HAP-1 (cell line): ENCODE measurements at regions not wholly inside any gene's neighbourhood (a gene's known extent, or its start where the extent isn't known, plus 50 kb on each side); places are given as distances from the start of the nearest gene placed in this dataset.
"Not testable (repeated sequence)": the region's sequence is repeated elsewhere in the genome, so short reads cannot be mapped to it uniquely, and the experiment has no call there.

Experiments used
- DNase-seq, 2 experiments: peaks; one replicate each; pipeline ENCODE4 v3.0.0-alpha.2; 2016 to 2020; ENCODE audit warnings: low spot score in 2 of 2
- H3K27me3 ChIP-seq: fragments of 250-450 bp; sonication (Bioruptor Pico); 2 replicates; pipeline ENCODE4 v1.5.1; 2020; ENCODE audit warnings: low read depth, mild to moderate bottlenecking, moderate library complexity
- H3K36me3 ChIP-seq: fragments of 250-450 bp; sonication (Bioruptor Pico); replicated peaks from 2 replicates; pipeline ENCODE4 v1.5.1; 2020; ENCODE audit warnings: mild to moderate bottlenecking
- H3K4me1 ChIP-seq: fragments of 250-450 bp; sonication (Bioruptor Pico); 2 replicates; pipeline ENCODE4 v1.5.1; 2020; ENCODE audit warnings: mild to moderate bottlenecking
- H3K4me3 ChIP-seq: fragments of 250-450 bp; sonication (Bioruptor Pico); 2 replicates; pipeline ENCODE4 v1.5.1; 2020; ENCODE audit warnings: mild to moderate bottlenecking, moderate library complexity
- H3K9me3 ChIP-seq: fragments of 250-450 bp; sonication (Bioruptor Pico); 2 replicates; pipeline ENCODE4 v1.5.1; 2020; ENCODE audit warnings: mild to moderate bottlenecking, moderate library complexity
- in situ Hi-C: fragments of 300-500 bp; cut with MboI; formaldehyde crosslinking; loops from 3 replicates; pipeline ENCODE4 v1.14.3; 2020; ENCODE audit warnings: low sequenced_read_pairs, inconsistent platforms, mixed read lengths

DNA sequence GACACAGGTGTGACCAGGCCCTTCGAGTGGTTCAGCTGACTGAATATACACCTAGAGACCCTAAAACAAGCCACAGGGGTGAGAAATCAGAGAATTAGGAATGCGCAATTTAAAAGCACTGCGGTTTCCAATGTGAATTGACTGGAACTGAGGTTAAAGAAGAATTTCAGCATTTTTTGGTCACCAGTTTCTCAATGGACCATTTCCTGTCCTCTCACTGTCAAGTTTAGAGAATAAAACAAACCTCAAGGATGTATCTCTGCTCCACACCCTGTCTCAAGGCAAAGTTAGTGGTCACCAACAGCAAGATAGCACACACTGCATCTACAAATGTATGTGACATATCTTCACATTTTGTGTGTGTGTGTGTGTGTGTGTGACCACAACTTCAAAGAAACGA is 143.8 kb upstream of the MAP3K1 start:
- peaks cover 5% of the 10 kb centered on the region for H3K4me1 ChIP-seq

DNA sequence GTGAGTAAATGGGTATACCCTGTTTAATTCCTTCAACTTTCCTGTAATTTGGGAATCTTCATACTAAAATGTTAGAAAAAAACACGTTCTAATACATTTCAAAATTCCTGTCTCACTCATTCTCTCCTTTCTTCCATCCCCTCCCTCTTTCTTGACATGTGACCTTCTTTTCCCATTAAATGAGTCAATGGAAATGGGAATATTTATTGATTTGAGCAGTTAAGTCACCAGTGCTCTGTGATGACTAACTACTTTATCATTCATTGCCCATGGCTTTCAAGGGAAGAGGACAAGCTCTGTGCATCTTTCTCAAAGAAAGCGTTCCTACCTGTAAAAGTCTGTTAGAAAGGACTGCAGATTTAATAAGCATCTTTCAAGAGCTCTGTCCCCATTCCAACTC is 144.4 kb upstream of the MAP3K1 start:
- peaks cover 5% of the 10 kb centered on the region for H3K4me1 ChIP-seq
- no peaks in the 10 kb centered on the region for H3K36me3 ChIP-seq
- in situ Hi-C loops: no loop called here
- DNase-seq: no peak
- no peaks in the 10 kb centered on the region for H3K9me3 ChIP-seq
- H3K4me3 ChIP-seq: no peak overlapping the region
- no peaks in the 10 kb centered on the region for H3K27me3 ChIP-seq

More for the DNA sequence above, 143.8 kb upstream of the MAP3K1 start:
- Histone ChIP-seq H3K4me3 (no peak overlapping the region), H3K27me3 (no peaks in the 10 kb centered on the region), H3K9me3 (no peaks in the 10 kb centered on the region), H3K36me3 (no peaks in the 10 kb centered on the region)
- in situ Hi-C loops: no loop called here
- DNase-seq: no peak

DNA sequence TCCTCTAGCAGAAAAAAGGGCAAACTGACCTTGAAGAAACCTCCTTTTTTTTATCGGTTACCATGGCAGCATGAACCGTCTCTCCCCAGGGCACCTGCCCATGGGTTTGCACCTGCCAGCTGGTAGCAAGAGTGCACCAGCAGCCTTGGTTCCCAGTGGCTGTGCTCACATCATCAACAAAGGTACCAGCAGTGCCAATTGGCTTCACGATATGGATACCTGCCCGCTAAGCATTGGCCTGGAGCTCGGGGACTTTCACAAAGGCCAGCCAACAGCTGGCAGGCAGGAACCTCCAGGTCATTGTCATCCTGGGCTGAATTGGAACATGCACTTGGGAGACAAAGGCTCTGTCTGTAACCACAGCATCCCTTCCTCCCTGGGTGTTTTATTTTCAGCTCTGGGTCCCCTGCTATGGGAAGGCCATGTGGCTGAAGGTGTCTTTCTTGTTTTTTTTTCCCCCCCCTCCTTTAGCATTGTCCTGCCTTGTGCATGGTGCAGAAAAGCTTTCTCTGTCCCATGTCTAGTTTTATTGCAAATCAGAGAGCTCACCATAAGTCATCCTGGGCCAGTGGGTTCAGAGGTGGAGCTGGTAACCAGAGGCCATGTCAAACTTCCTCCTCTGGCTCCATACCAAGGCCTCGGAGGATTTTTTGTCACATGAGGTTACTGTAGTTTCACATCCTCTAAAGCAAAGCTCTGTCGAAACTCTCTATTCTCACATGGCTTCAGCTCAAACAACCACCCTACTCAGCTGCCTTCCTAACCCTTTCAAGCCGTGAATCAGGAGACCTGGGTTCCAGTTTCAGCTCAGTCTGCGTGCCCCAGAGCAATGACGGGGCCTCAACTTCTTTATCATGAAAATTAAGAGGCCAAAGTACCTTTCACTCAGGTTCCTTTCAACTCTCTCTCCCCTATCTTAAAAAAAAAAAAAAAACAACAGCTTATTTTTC is 145.5 kb upstream of the MAP3K1 start:
- in situ Hi-C loops: no loop called here
- Histone ChIP-seq H3K4me1 (peaks cover 5% of the 10 kb centered on the region), H3K27me3 (no peaks in the 10 kb centered on the region), H3K36me3 (no peaks in the 10 kb centered on the region), H3K4me3 (no peak overlapping the region), H3K9me3 (no peaks in the 10 kb centered on the region)
- DNase-seq: no peak

DNA sequence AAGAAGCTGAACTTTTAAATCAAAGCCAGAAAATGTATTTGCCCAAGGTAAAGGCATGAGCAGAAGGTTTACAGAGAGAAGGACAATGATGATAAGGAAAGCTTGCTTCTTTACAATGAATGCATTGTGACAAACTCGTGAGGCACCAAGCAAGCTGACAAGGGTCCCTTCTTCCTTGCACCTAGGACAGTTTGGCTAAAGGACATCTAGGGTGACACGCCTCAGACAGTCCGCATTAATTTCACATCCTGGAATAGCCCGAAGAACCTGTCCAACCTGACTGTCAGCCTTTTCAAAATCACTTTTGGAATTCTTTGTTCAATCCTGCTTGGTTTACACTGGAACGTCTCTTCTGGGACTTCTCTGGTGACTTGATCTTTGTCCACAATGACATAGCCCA is 146.4 kb upstream of the MAP3K1 start:
- H3K4me1 ChIP-seq: peaks cover 5% of the 10 kb centered on the region
- H3K4me3 ChIP-seq: no peak overlapping the region
- H3K27me3 ChIP-seq: no peaks in the 10 kb centered on the region
- no peaks in the 10 kb centered on the region for H3K9me3 ChIP-seq
- no peaks in the 10 kb centered on the region for H3K36me3 ChIP-seq
- in situ Hi-C loops: no loop called here
- DNase-seq: no peak

DNA sequence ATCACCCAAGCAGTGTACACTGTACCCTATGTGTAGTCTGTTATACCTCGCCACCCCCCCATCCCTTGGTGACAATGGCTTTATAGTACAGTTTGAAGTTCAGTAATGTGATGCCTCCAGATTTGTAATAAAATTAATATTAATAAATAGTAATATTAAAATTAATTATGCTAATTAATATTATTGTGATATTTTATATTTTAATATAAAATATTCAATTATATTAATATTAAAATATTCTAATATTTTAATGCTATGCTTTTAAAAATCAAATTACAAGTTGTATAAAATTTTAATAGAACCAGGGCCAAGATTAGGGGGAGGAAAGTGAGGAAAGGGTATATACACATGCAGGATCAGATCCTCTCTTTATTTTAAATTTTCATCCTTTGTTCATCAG is 147.7 kb upstream of the MAP3K1 start:
- Histone ChIP-seq H3K4me1 (peaks cover 5% of the 10 kb centered on the region), H3K4me3 (no peak overlapping the region), H3K9me3 (no peaks in the 10 kb centered on the region), H3K36me3 (no peaks in the 10 kb centered on the region), H3K27me3 (no peaks in the 10 kb centered on the region; the same call in 1 of the 2 replicates)
- in situ Hi-C loops: no loop called here
- no peak for DNase-seq

DNA sequence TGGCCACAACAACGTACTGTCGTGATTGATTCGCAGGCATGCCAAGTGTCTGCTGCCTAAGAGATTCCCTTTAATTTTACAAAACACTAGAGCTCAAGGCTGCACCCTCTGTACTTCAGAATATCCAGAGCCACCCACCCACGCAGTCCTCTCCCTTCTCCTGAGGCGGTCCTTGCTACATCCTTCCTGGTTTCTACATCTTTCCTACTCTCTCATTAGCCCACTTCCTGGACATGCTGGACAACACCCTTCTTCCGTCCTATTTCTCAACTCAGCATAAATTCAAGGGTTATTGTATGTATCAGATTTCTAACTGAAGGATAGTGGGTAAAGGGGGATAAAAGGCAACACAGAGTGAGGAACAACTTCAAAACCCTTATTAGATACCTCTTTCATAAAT is 148.4 kb upstream of the MAP3K1 start:
- no peaks in the 10 kb centered on the region for H3K9me3 ChIP-seq
- in situ Hi-C loops: no loop called here
- no peaks in the 10 kb centered on the region for H3K36me3 ChIP-seq
- no peak overlapping the region for H3K4me3 ChIP-seq
- DNase-seq: no peak
- no peaks in the 10 kb centered on the region; the same call in 1 of the 2 replicates for H3K27me3 ChIP-seq
- H3K4me1 ChIP-seq: peaks cover 5% of the 10 kb centered on the region

DNA sequence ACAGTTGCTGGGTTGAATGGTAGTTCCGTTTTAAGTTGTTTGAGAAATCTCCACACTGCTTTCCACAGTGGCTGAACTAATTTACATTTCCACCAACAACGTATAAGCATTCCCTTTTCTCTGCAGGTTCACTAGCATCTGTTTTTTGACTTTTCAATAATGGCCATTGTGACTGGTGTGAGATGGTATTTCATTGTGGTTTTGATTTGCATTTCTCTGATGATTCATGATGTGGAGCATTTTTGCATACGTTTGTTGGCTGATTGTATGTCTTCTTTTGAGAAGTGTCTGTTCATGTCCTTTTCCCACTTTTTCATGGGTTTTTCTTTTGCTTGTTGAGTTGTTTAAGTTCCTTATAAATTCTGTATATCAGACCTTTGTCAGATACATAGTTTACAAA is 150.2 kb upstream of the MAP3K1 start:
- H3K27me3 ChIP-seq, H3K4me3 ChIP-seq, DNase-seq, in situ Hi-C loops, H3K4me1 ChIP-seq, H3K9me3 ChIP-seq, H3K36me3 ChIP-seq: not testable (repeated sequence)

DNA sequence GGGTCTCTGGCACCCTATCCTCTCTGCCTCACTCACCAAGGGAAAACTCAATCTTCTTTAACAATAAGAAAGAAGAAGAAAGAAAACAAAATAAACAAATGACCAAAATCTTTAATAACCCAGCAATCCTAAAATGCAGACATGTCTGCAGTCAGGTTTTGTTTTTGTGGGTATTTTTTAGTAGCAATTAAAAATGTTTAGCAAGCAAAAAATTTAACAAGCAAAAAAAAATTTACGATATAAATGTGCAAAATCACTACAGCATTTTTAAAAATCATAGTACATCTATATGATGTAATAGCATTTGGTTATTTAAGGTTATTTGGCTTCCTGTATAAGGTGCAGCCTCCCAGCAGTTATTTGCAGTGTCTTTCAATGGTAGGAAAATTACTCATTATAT is 151.3 kb upstream of the MAP3K1 start:
- in situ Hi-C loops: no loop called here
- no peak for DNase-seq
- H3K4me1 ChIP-seq: no peaks in the 10 kb centered on the region
- H3K4me3 ChIP-seq: no peak overlapping the region
- H3K27me3 ChIP-seq: no peaks in the 10 kb centered on the region; the same call in 1 of the 2 replicates
- no peaks in the 10 kb centered on the region for H3K9me3 ChIP-seq
- H3K36me3 ChIP-seq: no peaks in the 10 kb centered on the region

DNA sequence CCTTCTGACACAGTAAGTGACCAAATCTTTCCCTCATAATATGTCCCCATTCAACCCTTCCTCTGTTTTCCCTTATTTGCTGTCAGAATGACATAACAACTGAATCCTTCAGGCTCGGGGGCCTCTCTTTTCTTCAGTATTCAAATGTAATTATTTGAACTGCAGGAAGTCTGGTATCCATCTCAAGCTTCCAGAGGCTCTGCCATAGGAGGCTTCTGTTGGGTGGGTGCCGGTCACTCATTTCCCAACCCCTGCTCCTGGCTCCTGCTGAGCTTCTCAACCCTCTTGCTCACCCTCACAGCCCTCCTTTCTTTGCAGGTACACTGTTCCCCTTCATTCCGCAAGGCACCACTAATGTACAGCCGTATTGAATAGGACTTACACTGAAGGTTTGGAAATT is 151.8 kb upstream of the MAP3K1 start:
- Histone ChIP-seq H3K4me1 (no peaks in the 10 kb centered on the region), H3K36me3 (no peaks in the 10 kb centered on the region), H3K4me3 (no peak overlapping the region), H3K27me3 (no peaks in the 10 kb centered on the region; the same call in 1 of the 2 replicates), H3K9me3 (no peaks in the 10 kb centered on the region)
- no peak for DNase-seq
- in situ Hi-C loops: no loop called here

DNA sequence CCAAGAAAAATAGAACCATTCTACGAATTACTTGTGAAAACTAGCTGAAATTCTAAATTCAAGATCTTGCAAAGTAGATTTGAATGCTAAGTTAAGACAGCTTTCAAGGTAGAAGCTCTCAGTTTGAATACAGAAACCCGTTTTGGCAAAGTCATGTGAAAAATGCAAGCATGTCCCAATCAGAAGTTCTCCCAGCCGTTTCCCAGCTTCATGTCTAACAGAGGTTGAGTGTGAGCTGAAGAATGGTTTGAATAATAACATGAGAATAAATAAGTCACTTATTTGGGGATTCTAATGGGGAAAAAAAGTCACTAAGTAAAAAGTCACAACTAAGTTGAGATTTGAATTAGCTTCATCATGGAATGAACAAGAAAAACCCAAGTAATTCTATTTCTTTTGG is 152.5 kb upstream of the MAP3K1 start:
- DNase-seq: no peak
- H3K4me1 ChIP-seq: no peaks in the 10 kb centered on the region
- in situ Hi-C loops: no loop called here
- H3K4me3 ChIP-seq: no peak overlapping the region
- no peaks in the 10 kb centered on the region for H3K9me3 ChIP-seq
- H3K27me3 ChIP-seq: no peaks in the 10 kb centered on the region; the same call in 1 of the 2 replicates
- H3K36me3 ChIP-seq: no peaks in the 10 kb centered on the region

DNA sequence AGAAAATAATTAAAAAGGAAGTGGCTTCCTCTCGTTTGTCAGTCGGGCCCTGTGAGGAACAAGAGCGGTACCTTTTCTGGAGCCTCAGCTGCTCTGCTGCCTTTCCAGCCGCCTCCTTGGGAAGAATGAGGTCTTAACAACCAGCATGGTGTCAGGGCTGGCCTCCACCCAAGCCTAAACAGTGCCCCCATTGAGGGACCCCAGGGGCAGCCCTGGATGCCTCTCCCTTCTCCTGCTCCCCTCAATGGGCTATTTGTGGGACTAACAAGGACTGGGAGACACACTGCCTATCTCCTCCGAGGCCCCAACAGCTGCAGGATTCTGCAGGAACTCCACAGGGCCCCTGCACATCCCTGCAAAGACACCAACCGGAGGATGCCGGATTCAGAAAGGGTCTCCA is 155.4 kb upstream of the MAP3K1 start:
- Histone ChIP-seq H3K4me3 (no peak overlapping the region), H3K9me3 (no peaks in the 10 kb centered on the region), H3K27me3 (no peaks in the 10 kb centered on the region; the same call in 1 of the 2 replicates), H3K36me3 (no peaks in the 10 kb centered on the region), H3K4me1 (no peaks in the 10 kb centered on the region)
- DNase-seq: no peak
- in situ Hi-C loops: no loop called here

DNA sequence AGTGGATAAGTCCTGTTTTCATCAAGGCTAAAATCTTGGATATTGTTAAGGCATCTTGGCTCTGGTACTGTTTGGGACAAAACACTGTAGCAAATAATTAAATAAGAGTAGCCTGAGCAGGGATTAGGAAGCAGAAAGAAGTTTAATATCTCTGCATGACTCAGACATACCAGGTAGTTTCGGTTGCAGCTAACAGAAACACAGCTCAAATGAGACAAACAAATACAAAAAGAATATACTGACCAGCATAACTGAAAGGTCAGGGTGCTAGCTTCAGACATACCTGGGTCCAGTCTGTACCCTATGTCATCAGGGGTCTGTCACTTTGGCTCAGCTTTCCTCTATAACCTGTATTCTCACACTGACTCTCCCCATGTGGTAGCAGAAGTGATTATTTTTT is 156.4 kb upstream of the MAP3K1 start:
- Histone ChIP-seq H3K9me3 (no peaks in the 10 kb centered on the region), H3K4me3 (no peak overlapping the region), H3K36me3 (no peaks in the 10 kb centered on the region), H3K4me1 (no peaks in the 10 kb centered on the region), H3K27me3 (no peaks in the 10 kb centered on the region; the same call in 1 of the 2 replicates)
- in situ Hi-C loops: no loop called here
- DNase-seq: no peak

DNA sequence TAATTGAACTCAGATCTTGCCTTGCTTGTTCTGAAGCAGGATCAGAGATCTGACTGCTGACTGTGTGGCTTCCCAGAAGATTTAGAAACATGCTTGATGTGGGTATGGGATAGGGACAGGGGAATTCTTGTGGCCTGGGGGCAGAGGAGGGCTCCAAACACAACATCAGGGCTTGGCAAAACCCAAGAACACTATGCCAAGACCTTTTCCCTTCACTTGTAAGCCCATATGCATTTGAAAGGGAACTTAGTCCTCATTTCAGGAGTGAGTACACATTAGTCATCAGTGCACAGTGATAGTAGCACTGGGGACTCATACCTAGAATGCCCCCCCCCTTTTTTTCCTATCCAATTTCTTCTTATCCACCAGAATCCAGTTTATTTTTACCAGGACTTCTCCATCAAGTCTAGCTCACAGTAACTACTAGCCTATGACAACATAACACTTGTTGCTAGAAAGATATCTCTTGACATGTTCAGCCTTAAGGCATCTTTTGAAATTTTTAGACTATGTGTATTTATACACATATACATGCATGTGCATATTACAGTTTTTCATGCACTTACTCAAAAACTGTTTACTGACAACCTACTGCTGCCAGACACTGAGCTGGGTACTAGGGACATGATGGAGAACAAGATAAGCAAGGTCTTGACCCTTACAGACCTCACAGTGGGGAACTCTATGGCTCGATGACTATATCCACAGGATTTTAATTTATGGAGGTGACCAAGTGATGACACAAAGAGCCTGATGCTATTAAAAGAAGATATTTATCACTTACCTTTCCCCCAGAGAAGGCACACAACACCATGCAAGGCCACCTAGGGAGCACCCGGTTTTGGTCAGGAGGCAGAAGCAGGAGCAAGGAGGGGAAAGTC is 158.3 kb upstream of the MAP3K1 start:
- Histone ChIP-seq H3K36me3 (no peaks in the 10 kb centered on the region), H3K27me3 (no peaks in the 10 kb centered on the region), H3K4me1 (no peaks in the 10 kb centered on the region), H3K4me3 (no peak overlapping the region), H3K9me3 (no peaks in the 10 kb centered on the region)
- in situ Hi-C loops: no loop called here
- DNase-seq: no peak

DNA sequence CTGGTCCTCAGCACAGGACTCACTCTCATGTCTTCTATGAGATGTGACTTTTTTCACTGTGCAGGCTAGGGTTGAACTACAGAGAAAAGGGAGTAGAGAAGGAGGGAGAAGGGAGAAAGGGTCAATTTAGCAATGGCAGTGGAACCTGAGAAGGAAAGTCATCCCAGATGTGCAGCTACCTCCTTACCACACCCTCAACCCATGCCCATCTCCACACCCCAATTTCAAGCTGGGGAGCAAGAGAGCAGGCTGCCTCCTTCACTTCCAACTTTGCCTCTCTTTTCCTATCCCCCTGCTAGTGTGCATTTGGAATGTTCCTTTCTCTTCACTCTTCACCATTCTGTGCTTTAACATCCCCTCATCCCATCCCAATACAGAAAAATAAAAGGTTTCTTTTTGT is 163.5 kb upstream of the MAP3K1 start:
- H3K4me1 ChIP-seq: no peaks in the 10 kb centered on the region
- DNase-seq: no peak
- no peaks in the 10 kb centered on the region for H3K36me3 ChIP-seq
- H3K4me3 ChIP-seq: no peak overlapping the region
- no peaks in the 10 kb centered on the region for H3K9me3 ChIP-seq
- no peaks in the 10 kb centered on the region for H3K27me3 ChIP-seq
- in situ Hi-C loops: no loop called here
